ENCODE measurements at regions not wholly inside any gene's neighbourhood (a gene's known extent, or its start where the extent isn't known, plus 50 kb on each side); places are given as distances from the start of the nearest gene placed in this dataset.

- Mint-ChIP-seq H3K9me3 (peaks cover 17% of the 10 kb centered on the region), H3K27me3 (no peaks in the 10 kb centered on the region), H3K36me3 (ENCODE audit: low read depth) (no peaks in the 10 kb centered on the region), H3K4me3 (no peak overlapping the region), H3K27ac (no peak overlapping the region), H3K4me1 (no peaks in the 10 kb centered on the region)
- intact Hi-C loops (cut with micrococcal nuclease) = no loop called here
- POLR2A ChIA-PET = no interaction called here
- CTCF ChIA-PET = no interaction called here
- DNase-seq (no peak), ATAC-seq (ENCODE audit: low read depth) (no peak)
- no peak for TF ChIP-seq CTCF (IDR thresholded peaks at IDR 0.05)
These were observed 447.4 kb upstream of the NRSN1 start for GRCh38 chr6:23678626-23679025.

GRCh38 chr6:23681743-23682142 is 444.3 kb upstream of the NRSN1 start:
- Mint-ChIP-seq H3K4me1 (no peaks in the 10 kb centered on the region), H3K27ac (no peak overlapping the region), H3K27me3 (no peaks in the 10 kb centered on the region), H3K9me3 (peaks cover 8% of the 10 kb centered on the region), H3K36me3 (ENCODE audit: low read depth) (no peaks in the 10 kb centered on the region), H3K4me3 (no peak overlapping the region)
- CTCF ChIA-PET = no interaction called here
- DNase-seq (no peak), ATAC-seq (ENCODE audit: low read depth) (no peak)
- no peak for TF ChIP-seq CTCF (IDR thresholded peaks at IDR 0.05)
- POLR2A ChIA-PET = no interaction called here
- intact Hi-C loops (cut with micrococcal nuclease) = no loop called here

GRCh38 chr6:23688650-23689049 is 437.4 kb upstream of the NRSN1 start:
- Mint-ChIP-seq H3K27me3 (no peaks in the 10 kb centered on the region), H3K9me3 (peaks cover 11% of the 10 kb centered on the region), H3K27ac (no peak overlapping the region), H3K4me1 (no peaks in the 10 kb centered on the region), H3K36me3 (ENCODE audit: low read depth) (no peaks in the 10 kb centered on the region), H3K4me3 (no peak overlapping the region)
- ChIA-PET POLR2A (no interaction called here), CTCF (no interaction called here)
- no peak for TF ChIP-seq CTCF (IDR thresholded peaks at IDR 0.05)
- DNase-seq (no peak), ATAC-seq (ENCODE audit: low read depth) (no peak)
- intact Hi-C loops (cut with micrococcal nuclease) = no loop called here

GRCh38 chr6:23690453-23691049 is 435.5 kb upstream of the NRSN1 start:
- intact Hi-C loops (cut with micrococcal nuclease) = no loop called here
- Mint-ChIP-seq H3K27ac (no peak overlapping the region), H3K9me3 (peaks cover 8% of the 10 kb centered on the region), H3K4me1 (no peaks in the 10 kb centered on the region), H3K4me3 (no peak overlapping the region), H3K27me3 (no peaks in the 10 kb centered on the region), H3K36me3 (ENCODE audit: low read depth) (no peaks in the 10 kb centered on the region)
- ChIA-PET CTCF (no interaction called here), POLR2A (no interaction called here)
- DNase-seq (no peak), ATAC-seq (ENCODE audit: low read depth) (no peak)
- TF ChIP-seq CTCF (IDR thresholded peaks at IDR 0.05) = no peak

GRCh38 chr6:23692184-23692583 is 433.8 kb upstream of the NRSN1 start:
- no peak overlapping the region for H3K27ac Mint-ChIP-seq
- no peaks in the 10 kb centered on the region for H3K27me3 Mint-ChIP-seq
- ATAC-seq (ENCODE audit: low read depth) (no peak), DNase-seq (no peak)
- ChIA-PET CTCF (no interaction called here), POLR2A (no interaction called here)
- intact Hi-C loops (cut with micrococcal nuclease) = no loop called here
- TF ChIP-seq CTCF (IDR thresholded peaks at IDR 0.05) = no peak
- no peak overlapping the region for H3K4me3 Mint-ChIP-seq
- no peaks in the 10 kb centered on the region for H3K36me3 Mint-ChIP-seq (ENCODE audit: low read depth)
- H3K9me3 Mint-ChIP-seq = peaks cover 10% of the 10 kb centered on the region
- no peaks in the 10 kb centered on the region for H3K4me1 Mint-ChIP-seq
